Neutrophil (primary cell): ENCODE measurements at regions not wholly inside any gene's neighbourhood (a gene's known extent, or its start where the extent isn't known, plus 50 kb on each side); places are given as distances from the start of the nearest gene placed in this dataset.

Source experiments
- H3K27ac ChIP-seq: fragments of 200-600 bp; sonication (generic); 2 replicates; pipeline ENCODE4 v1.5.1; 2016; ENCODE audit warnings: mild to moderate bottlenecking, moderate library complexity
- H3K27me3 ChIP-seq: fragments of 200-600 bp; sonication (generic); 2 replicates; pipeline ENCODE4 v1.6.0; 2016; ENCODE audit warnings: mild to moderate bottlenecking
- H3K36me3 ChIP-seq: fragments of 200-600 bp; sonication (generic); 2 replicates; pipeline ENCODE4 v1.5.1; 2017
- H3K4me1 ChIP-seq, 2 experiments: fragments of 200-600 bp in 1 of 2; sonication (generic) in 1 of 2; 1 replicate in 1 of 2; 2 replicates in 1 of 2; pipeline versions ENCODE4 v1.5.1 to v1.6.1; 2013 to 2016; ENCODE audit warnings: low read depth in 1 of 2, low read length in 1 of 2, mild to moderate bottlenecking in 1 of 2, moderate library complexity in 1 of 2; ENCODE audit not compliant: control insufficient read depth in 1 of 2, insufficient read depth in 1 of 2
- H3K4me3 ChIP-seq, 2 experiments: fragments of 200-600 bp in 1 of 2; sonication (generic) in 1 of 2; 1 replicate in 1 of 2; 2 replicates in 1 of 2; pipeline ENCODE4 v1.5.1; 2013 to 2016; ENCODE audit warnings: low read depth in 1 of 2, low read length in 1 of 2, mild to moderate bottlenecking in 1 of 2, moderate library complexity in 1 of 2
- H3K9me3 ChIP-seq: fragments of 200-600 bp; sonication (generic); 2 replicates; pipeline ENCODE4 v1.5.1; 2016
- CTCF ChIP-seq: fragments of 200-600 bp; sonication (generic); IDR thresholded peaks from 2 replicates; pipeline ENCODE4 v1.5.1; 2016; ENCODE audit warnings: antibody characterized with exemption

GRCh38 chr16:65796481-65796880 is 570.0 kb upstream of the CDH5 start:
- H3K27me3 ChIP-seq = no peaks in the 10 kb centered on the region
- no peak overlapping the region for H3K4me3 ChIP-seq
- TF ChIP-seq CTCF = no peak
- no peak overlapping the region for H3K27ac ChIP-seq
- H3K4me1 ChIP-seq = no peaks in the 10 kb centered on the region
- H3K36me3 ChIP-seq = no peaks in the 10 kb centered on the region
- no peaks in the 10 kb centered on the region for H3K9me3 ChIP-seq

DNA sequence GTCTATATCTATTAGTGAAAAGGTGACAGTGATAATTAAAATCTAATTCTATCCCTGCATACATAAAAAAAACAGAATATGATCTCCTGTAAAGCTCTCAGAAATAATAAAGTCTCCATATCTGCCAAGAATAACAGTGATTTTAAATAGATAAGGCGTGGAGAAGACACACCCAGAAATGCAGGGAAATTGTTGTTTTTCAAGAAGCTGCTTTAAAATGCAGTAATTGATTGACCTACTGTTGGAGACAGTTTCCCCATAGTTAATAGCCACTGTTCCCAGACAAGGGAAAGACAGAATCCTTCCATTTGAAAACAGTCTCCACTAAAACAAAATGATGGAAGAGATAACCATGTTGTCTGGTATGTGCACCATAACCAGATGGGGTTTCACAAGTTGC is 571.5 kb upstream of the CDH5 start:
- Histone ChIP-seq H3K27me3 (no peaks in the 10 kb centered on the region), H3K27ac (no peak overlapping the region), H3K4me1 (no peaks in the 10 kb centered on the region), H3K4me3 (no peak overlapping the region), H3K9me3 (no peaks in the 10 kb centered on the region), H3K36me3 (no peaks in the 10 kb centered on the region)
- no peak for TF ChIP-seq CTCF

- Histone ChIP-seq H3K4me3 (no peak overlapping the region), H3K27me3 (no peaks in the 10 kb centered on the region), H3K36me3 (no peaks in the 10 kb centered on the region), H3K4me1 (no peaks in the 10 kb centered on the region), H3K27ac (no peak overlapping the region), H3K9me3 (no peaks in the 10 kb centered on the region)
- TF ChIP-seq CTCF = no peak
Measured at GRCh38 chr16:65793781-65794180, 572.7 kb upstream of the CDH5 start.

GRCh38 chr16:65790768-65791167 is 575.7 kb upstream of the CDH5 start:
- Histone ChIP-seq H3K36me3 (no peaks in the 10 kb centered on the region), H3K27me3 (no peaks in the 10 kb centered on the region), H3K27ac (no peak overlapping the region), H3K9me3 (no peaks in the 10 kb centered on the region), H3K4me1 (no peaks in the 10 kb centered on the region), H3K4me3 (no peak overlapping the region)
- no peak for TF ChIP-seq CTCF

GRCh38 chr16:65789161-65789945 is 577.1 kb upstream of the CDH5 start:
- Histone ChIP-seq H3K27me3 (no peaks in the 10 kb centered on the region), H3K27ac (no peak overlapping the region), H3K4me3 (no peak overlapping the region), H3K36me3 (no peaks in the 10 kb centered on the region), H3K4me1 (no peaks in the 10 kb centered on the region), H3K9me3 (no peaks in the 10 kb centered on the region)
- no peak for TF ChIP-seq CTCF
